H7 (cell line): ENCODE measurements at regions not wholly inside any gene's neighbourhood (a gene's known extent, or its start where the extent isn't known, plus 50 kb on each side); places are given as distances from the start of the nearest gene placed in this dataset.
A peak's percentile ranks its signal among the peaks of the same experiment; 100 is the strongest.

Experiments used
- DNase-seq: peaks from one replicate; pipeline ENCODE4 v3.0.0; 2012
- H3K27me3 ChIP-seq: 2 replicates; pipeline ENCODE4 v1.6.0; 2011; ENCODE audit warnings: mild to moderate bottlenecking, low read length; ENCODE audit not compliant: control insufficient read depth, insufficient read depth
- H3K36me3 ChIP-seq: replicated peaks from 2 replicates; pipeline ENCODE4 v1.5.1; 2011; ENCODE audit warnings: low read length; ENCODE audit not compliant: control insufficient read depth, insufficient read depth
- H3K4me3 ChIP-seq: 2 replicates; pipeline ENCODE4 v1.5.1; 2011; ENCODE audit warnings: low read depth, mild to moderate bottlenecking, control low read depth, low read length, moderate library complexity; ENCODE audit not compliant: insufficient read depth

DNA sequence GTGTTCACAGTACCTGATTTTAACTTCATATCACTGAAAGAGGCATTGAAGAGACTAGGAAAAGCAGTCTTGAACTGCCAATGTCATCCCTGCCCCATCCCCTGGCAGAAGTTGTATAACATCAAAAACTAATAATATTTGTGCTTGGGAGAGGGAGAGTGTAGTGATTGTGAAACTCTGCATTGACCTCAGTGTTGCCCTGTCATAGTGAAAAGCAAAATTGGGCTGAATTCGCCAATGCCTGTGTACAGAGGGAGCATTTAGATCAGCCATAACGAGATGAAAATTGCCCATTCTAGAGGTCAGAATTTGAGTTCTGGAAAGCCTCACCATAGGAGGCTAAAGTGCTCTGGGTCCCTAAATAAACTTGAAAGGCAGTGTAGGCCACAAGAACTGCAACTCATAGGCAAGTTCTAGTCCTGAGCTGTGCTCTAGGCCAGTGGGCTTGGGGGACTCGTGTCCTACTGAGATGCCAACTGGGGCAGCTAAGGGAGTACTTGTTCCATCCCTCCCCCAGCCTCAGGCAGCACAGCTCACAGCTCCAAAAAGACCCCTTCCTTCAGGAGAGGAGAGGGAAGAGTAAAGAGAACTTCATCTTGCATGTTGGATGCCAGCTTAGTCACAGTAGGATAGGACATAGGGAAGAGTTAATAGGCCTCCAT is 855.6 kb downstream of the TSN start:
- DNase-seq: no peak
- Histone ChIP-seq H3K27me3 (no peaks in the 10 kb centered on the region), H3K36me3 (no peaks in the 10 kb centered on the region), H3K4me3 (no peak overlapping the region)

DNA sequence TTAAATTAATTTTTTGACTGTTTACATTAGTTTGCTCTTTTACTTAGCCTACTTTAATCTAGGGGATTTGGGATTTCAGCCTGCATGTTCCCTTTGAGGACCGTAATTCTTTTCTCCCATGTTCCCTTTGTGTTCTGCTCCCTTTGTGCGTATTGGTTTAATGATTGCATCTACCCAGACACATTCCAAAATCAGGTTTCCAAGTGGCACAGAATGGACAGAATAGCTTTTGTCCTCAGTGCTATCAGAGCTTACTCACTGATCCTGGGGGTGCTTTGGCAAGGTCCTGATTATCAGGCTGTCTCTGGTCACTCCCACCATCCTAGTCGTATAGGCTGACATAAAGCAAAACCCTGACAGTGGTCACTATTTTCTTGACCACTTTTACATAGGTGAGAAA is 867.5 kb downstream of the TSN start:
- H3K4me3 ChIP-seq: no peak overlapping the region
- no peaks in the 10 kb centered on the region for H3K36me3 ChIP-seq
- no peaks in the 10 kb centered on the region for H3K27me3 ChIP-seq
- DNase-seq: no peak

DNA sequence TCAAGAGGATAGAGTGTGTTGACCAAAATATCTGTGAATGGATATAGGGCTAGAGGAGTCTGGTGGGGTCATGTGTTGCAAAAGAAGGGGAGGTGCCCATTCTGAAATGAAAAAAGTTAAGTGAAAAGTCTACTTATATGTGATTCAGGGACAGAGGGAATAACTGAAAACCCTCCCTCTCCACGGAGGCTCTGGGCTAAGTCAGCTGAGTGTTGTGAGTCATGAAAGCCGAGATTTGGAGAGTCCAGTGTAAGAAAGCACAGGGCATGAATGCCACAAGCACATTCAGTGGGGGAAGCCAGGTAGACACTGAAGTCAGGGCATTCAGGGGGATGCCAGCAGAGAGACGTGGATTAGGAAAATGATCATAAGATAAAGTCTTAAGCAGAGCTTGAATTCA is 871.9 kb downstream of the TSN start:
- no peak for DNase-seq
- no peak overlapping the region for H3K4me3 ChIP-seq
- H3K36me3 ChIP-seq: no peaks in the 10 kb centered on the region
- no peaks in the 10 kb centered on the region for H3K27me3 ChIP-seq

DNA sequence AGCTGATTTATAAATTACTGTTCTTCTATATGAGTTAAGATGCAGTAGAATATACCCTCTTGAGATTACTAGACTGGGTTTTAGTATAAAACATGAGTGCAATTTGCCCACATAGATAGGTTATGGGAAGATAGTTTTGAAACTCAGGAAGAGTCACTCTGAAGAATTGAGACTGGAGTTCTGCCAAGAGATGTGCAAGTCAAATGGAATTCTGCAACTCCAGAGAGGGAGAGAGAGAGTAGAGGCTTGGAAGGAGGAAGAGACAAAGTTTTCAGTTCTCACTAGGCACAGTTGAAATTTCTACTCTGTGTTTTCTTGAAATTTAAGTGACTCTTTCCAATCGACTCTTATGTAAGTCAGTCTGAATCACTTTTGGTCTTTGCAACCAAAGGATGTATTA is 878.8 kb downstream of the TSN start:
- Histone ChIP-seq H3K36me3 (no peaks in the 10 kb centered on the region), H3K4me3 (no peak overlapping the region), H3K27me3 (no peaks in the 10 kb centered on the region)
- no peak for DNase-seq

DNA sequence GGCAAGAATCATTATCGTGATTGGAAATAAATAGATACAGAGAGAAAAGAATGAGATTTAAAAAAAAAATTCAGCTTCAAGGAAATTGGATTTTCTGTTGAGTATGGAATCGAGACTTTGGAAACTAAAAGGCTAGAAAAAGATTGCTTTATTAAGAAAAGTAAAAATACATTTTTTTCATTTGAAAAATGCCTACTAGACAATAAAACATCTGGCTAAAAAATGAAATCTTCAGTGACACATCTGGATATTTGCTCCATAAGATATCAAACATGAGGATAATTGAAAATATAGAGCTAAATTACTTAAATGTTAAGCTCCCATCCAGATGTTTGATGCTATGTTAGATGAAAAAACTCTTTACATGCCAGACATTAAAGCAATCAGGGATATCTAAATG is 879.5 kb downstream of the TSN start:
- DNase-seq: no peak

GRCh38 chr2:122635686-122636085 is 880.2 kb downstream of the TSN start:
- Histone ChIP-seq H3K27me3 (no peaks in the 10 kb centered on the region), H3K4me3 (no peak overlapping the region), H3K36me3 (no peaks in the 10 kb centered on the region)
- DNase-seq: no peak

More for the DNA sequence above, 879.5 kb downstream of the TSN start:
- no peaks in the 10 kb centered on the region for H3K36me3 ChIP-seq
- H3K27me3 ChIP-seq: no peaks in the 10 kb centered on the region
- H3K4me3 ChIP-seq: no peak overlapping the region

DNA sequence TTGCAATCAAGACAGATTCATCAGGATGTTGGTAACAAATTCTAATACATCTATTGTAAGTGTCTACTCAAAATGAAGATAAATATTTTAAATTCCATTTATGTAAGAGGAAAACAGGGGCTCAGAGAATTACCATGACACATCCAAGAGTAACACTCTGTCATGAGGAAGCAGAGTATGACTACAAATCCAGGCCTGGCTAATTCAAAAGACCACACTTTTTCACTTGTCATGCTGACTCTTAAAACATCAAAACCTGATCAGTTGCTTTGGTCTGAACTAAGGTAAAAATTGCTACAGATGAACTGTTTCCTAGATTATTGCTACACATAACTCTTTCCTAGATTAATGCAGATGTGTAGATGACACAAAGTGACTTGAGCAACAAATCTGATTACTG is 880.6 kb downstream of the TSN start:
- Histone ChIP-seq H3K36me3 (no peaks in the 10 kb centered on the region), H3K4me3 (no peak overlapping the region), H3K27me3 (no peaks in the 10 kb centered on the region)
- no peak for DNase-seq

DNA sequence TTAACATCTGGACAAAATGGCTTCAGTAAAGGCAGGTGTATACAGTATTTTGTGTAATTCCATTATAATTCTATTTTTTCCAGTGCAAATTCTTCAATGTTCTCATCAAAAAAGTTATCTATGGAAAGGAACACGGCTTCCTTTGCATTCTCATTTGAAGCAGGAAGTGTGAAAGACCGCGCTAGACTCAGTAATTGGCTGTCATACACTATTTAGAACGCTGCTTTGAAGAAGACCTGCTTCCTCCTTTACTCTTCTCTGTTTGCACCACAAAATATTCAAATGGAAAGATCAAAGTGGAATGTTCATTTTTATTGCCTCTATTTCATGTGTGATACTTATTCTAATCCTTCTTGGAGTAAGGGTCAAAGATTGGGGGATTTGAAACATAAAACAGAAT is 883.7 kb downstream of the TSN start:
- DNase-seq: no peak
- H3K36me3 ChIP-seq: no peaks in the 10 kb centered on the region
- H3K27me3 ChIP-seq: no peaks in the 10 kb centered on the region
- no peak overlapping the region for H3K4me3 ChIP-seq

GRCh38 chr2:122639711-122640110 is 884.3 kb downstream of the TSN start:
- H3K36me3 ChIP-seq: no peaks in the 10 kb centered on the region
- DNase-seq: no peak
- H3K4me3 ChIP-seq: no peak overlapping the region
- H3K27me3 ChIP-seq: no peaks in the 10 kb centered on the region

GRCh38 chr2:122643725-122644329 is 888.4 kb downstream of the TSN start:
- Histone ChIP-seq H3K36me3 (no peaks in the 10 kb centered on the region), H3K27me3 (no peaks in the 10 kb centered on the region), H3K4me3 (no peak overlapping the region)
- no peak for DNase-seq

DNA sequence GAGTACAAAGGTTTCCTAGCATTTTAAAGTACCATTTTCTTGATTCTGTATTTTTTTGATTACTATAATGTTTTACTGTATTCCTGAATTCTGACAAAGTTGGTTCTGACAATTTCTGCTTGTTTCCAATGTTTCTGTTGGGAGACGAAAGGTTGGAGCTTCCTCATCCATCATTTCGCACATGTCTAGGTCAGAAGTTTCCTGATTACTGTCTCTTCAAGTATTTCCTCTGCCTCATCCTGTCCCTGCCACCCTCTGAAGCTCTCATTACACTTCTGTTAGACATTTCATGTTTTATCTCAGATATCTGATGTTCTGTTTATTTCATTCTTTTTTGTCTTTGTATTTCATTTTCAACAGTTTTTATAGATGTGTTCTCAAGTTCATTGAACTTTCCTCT is 895.8 kb downstream of the TSN start:
- no peak for DNase-seq
- no peaks in the 10 kb centered on the region for H3K36me3 ChIP-seq
- H3K27me3 ChIP-seq: no peaks in the 10 kb centered on the region
- no peak overlapping the region for H3K4me3 ChIP-seq

GRCh38 chr2:122651780-122652179 is 896.3 kb downstream of the TSN start:
- Histone ChIP-seq H3K36me3 (no peaks in the 10 kb centered on the region), H3K27me3 (no peaks in the 10 kb centered on the region), H3K4me3 (no peak overlapping the region)
- DNase-seq: no peak

- Histone ChIP-seq H3K4me3 (no peak overlapping the region), H3K36me3 (no peaks in the 10 kb centered on the region), H3K27me3 (no peaks in the 10 kb centered on the region)
- no peak for DNase-seq
Measured at GRCh38 chr2:122652670-122653069, 897.2 kb downstream of the TSN start.

DNA sequence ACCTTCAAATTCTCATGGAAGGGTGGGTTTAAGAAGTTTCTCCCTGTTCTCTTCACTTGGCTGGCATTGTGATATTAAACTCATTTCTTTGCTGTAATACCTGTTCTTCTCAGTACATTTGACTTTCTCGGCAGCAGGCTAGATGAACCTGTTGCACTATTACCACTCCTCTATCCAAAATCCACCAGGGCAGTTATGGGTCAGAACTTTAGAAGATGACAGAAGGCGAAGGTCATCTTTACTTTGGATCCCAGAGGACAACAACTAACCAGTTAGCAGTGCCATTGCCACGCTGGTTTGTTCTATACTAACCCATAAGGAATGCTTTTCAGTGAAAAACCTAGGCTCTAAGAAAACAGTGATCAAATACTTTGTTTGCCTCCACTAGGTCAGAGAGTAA is 901.0 kb downstream of the TSN start:
- no peak for DNase-seq

GRCh38 chr2:122660786-122661634 is 905.6 kb downstream of the TSN start:
- H3K4me3 ChIP-seq: peak overlapping the region; percentile 34
- H3K27me3 ChIP-seq: peaks cover 3% of the 10 kb centered on the region; the same call in 1 of the 2 replicates
- no peaks in the 10 kb centered on the region for H3K36me3 ChIP-seq
- DNase-seq: peak; percentile 67

More for the DNA sequence above, 901.0 kb downstream of the TSN start:
- no peak overlapping the region for H3K4me3 ChIP-seq
- H3K36me3 ChIP-seq: no peaks in the 10 kb centered on the region
- peaks cover 3% of the 10 kb centered on the region; the same call in 1 of the 2 replicates for H3K27me3 ChIP-seq
